ENCODE measurements at regions not wholly inside any gene's neighbourhood (a gene's known extent, or its start where the extent isn't known, plus 50 kb on each side); places are given as distances from the start of the nearest gene placed in this dataset.

DNA sequence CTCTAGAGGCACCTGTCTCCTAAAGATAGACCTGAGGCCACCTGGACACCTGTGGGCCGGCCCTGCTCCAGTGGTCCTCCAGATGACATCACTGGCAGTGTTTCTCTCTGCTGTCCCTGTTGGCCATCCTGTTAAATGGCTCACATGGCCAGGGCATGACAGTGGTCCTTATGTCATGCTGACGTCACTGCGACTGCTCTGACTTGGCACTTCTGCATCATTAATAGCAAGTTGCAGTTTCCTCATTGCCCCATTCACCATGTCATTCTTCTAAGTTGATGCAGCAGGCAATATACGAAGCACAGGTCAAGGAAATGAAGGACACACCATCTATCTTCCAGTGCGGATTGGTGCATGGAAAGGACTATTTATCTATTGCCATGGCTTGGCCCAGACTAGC lies 1468.5 kb upstream of the TMEM132C start:
- BruUV-seq (replicated peaks): no TSS peak
- Histone ChIP-seq H3K9ac (ENCODE audit: control insufficient read depth, insufficient read depth, low read length) (no peak overlapping the region), H3K36me3 (ENCODE audit: control insufficient read depth in 2 of 2, insufficient read depth in 2 of 2, low read length in 1 of 2) (no peaks in the 10 kb centered on the region), H4K20me1 (ENCODE audit: control insufficient read depth, insufficient read depth) (no peaks in the 10 kb centered on the region), H3K4me3 (no peak overlapping the region), H3K27me3 (replicated peaks in 1 of 2; ENCODE audit: control insufficient read depth in 2 of 2, insufficient read depth in 2 of 2, low read length in 1 of 2) (no peaks in the 10 kb centered on the region), H2AFZ (ENCODE audit: control insufficient read depth, low read depth, low read length) (no peak overlapping the region), H3K9me3 (replicated peaks; ENCODE audit: control insufficient read depth, insufficient read depth, low read length) (no peaks in the 10 kb centered on the region), H3K27ac (ENCODE audit: control insufficient read depth, insufficient read depth) (no peak overlapping the region), H3K4me2 (ENCODE audit: control insufficient read depth, insufficient read depth) (no peak overlapping the region), H3K4me1 (ENCODE audit: control insufficient read depth, insufficient read depth, low read length) (no peaks in the 10 kb centered on the region), H3K79me2 (ENCODE audit: control insufficient read depth, insufficient read depth, low read length) (no peaks in the 10 kb centered on the region)
- ChIA-PET SMC1A (ENCODE audit: uncharacterized antibody, unreplicated experiment) (no interaction called here), CTCF (no interaction called here), POLR2A (no interaction called here), RAD21 (ENCODE audit: unreplicated experiment) (no interaction called here)
- no peak for FAIRE-seq
- 43% methylated on average over 5 of the region's 5 CpGs for WGBS (ENCODE audit: insufficient coverage, insufficient replicate concordance, low lambda C conversion rate, missing lambda C conversion rate)
- in situ Hi-C loops (cut with MboI): no loop called here
- intact Hi-C loops (cut with micrococcal nuclease; ENCODE audit: unreplicated experiment): no loop called here
- no peak for DNase-seq (ENCODE audit: low read depth, low spot score)
- no peak for ATAC-seq
- no peak for TF ChIP-seq SREBF1 (IDR thresholded peaks at IDR 0.05; ENCODE audit: low read length)
- TF ChIP-seq, protein P1, sequence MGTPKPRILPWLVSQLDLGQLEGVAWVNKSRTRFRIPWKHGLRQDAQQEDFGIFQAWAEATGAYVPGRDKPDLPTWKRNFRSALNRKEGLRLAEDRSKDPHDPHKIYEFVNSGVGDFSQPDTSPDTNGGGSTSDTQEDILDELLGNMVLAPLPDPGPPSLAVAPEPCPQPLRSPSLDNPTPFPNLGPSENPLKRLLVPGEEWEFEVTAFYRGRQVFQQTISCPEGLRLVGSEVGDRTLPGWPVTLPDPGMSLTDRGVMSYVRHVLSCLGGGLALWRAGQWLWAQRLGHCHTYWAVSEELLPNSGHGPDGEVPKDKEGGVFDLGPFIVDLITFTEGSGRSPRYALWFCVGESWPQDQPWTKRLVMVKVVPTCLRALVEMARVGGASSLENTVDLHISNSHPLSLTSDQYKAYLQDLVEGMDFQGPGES (IDR thresholded peaks at IDR 0.05): no peak
- TF ChIP-seq, protein P2, sequence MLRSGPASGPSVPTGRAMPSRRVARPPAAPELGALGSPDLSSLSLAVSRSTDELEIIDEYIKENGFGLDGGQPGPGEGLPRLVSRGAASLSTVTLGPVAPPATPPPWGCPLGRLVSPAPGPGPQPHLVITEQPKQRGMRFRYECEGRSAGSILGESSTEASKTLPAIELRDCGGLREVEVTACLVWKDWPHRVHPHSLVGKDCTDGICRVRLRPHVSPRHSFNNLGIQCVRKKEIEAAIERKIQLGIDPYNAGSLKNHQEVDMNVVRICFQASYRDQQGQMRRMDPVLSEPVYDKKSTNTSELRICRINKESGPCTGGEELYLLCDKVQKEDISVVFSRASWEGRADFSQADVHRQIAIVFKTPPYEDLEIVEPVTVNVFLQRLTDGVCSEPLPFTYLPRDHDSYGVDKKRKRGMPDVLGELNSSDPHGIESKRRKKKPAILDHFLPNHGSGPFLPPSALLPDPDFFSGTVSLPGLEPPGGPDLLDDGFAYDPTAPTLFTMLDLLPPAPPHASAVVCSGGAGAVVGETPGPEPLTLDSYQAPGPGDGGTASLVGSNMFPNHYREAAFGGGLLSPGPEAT (IDR thresholded peaks at IDR 0.05; ENCODE audit: low read depth): no peak
- no peak for TF ChIP-seq KLF5 (IDR thresholded peaks at IDR 0.05; ENCODE audit: partially characterized antibody)
- no peak for TF ChIP-seq SUPT20H (IDR thresholded peaks at IDR 0.05; ENCODE audit: borderline replicate concordance, control insufficient read depth, low read depth, low read length)
- TF ChIP-seq PAX5 (IDR thresholded peaks at IDR 0.05; ENCODE audit: borderline replicate concordance, low read depth, low read length): no peak
- TF ChIP-seq BRCA1 (IDR thresholded peaks at IDR 0.05; ENCODE audit: low read depth, low read length): no peak
- no peak for TF ChIP-seq HDAC6 (IDR thresholded peaks at IDR 0.05; ENCODE audit: unreplicated experiment)
- TF ChIP-seq, protein P3, sequence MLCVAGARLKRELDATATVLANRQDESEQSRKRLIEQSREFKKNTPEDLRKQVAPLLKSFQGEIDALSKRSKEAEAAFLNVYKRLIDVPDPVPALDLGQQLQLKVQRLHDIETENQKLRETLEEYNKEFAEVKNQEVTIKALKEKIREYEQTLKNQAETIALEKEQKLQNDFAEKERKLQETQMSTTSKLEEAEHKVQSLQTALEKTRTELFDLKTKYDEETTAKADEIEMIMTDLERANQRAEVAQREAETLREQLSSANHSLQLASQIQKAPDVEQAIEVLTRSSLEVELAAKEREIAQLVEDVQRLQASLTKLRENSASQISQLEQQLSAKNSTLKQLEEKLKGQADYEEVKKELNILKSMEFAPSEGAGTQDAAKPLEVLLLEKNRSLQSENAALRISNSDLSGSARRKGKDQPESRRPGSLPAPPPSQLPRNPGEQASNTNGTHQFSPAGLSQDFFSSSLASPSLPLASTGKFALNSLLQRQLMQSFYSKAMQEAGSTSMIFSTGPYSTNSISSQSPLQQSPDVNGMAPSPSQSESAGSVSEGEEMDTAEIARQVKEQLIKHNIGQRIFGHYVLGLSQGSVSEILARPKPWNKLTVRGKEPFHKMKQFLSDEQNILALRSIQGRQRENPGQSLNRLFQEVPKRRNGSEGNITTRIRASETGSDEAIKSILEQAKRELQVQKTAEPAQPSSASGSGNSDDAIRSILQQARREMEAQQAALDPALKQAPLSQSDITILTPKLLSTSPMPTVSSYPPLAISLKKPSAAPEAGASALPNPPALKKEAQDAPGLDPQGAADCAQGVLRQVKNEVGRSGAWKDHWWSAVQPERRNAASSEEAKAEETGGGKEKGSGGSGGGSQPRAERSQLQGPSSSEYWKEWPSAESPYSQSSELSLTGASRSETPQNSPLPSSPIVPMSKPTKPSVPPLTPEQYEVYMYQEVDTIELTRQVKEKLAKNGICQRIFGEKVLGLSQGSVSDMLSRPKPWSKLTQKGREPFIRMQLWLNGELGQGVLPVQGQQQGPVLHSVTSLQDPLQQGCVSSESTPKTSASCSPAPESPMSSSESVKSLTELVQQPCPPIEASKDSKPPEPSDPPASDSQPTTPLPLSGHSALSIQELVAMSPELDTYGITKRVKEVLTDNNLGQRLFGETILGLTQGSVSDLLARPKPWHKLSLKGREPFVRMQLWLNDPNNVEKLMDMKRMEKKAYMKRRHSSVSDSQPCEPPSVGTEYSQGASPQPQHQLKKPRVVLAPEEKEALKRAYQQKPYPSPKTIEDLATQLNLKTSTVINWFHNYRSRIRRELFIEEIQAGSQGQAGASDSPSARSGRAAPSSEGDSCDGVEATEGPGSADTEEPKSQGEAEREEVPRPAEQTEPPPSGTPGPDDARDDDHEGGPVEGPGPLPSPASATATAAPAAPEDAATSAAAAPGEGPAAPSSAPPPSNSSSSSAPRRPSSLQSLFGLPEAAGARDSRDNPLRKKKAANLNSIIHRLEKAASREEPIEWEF (IDR thresholded peaks at IDR 0.05; ENCODE audit: insufficient replicate concordance, low read depth, low read length): no peak
- TF ChIP-seq BACH1 (IDR thresholded peaks at IDR 0.05; ENCODE audit: borderline replicate concordance): no peak
- TF ChIP-seq, protein P4, sequence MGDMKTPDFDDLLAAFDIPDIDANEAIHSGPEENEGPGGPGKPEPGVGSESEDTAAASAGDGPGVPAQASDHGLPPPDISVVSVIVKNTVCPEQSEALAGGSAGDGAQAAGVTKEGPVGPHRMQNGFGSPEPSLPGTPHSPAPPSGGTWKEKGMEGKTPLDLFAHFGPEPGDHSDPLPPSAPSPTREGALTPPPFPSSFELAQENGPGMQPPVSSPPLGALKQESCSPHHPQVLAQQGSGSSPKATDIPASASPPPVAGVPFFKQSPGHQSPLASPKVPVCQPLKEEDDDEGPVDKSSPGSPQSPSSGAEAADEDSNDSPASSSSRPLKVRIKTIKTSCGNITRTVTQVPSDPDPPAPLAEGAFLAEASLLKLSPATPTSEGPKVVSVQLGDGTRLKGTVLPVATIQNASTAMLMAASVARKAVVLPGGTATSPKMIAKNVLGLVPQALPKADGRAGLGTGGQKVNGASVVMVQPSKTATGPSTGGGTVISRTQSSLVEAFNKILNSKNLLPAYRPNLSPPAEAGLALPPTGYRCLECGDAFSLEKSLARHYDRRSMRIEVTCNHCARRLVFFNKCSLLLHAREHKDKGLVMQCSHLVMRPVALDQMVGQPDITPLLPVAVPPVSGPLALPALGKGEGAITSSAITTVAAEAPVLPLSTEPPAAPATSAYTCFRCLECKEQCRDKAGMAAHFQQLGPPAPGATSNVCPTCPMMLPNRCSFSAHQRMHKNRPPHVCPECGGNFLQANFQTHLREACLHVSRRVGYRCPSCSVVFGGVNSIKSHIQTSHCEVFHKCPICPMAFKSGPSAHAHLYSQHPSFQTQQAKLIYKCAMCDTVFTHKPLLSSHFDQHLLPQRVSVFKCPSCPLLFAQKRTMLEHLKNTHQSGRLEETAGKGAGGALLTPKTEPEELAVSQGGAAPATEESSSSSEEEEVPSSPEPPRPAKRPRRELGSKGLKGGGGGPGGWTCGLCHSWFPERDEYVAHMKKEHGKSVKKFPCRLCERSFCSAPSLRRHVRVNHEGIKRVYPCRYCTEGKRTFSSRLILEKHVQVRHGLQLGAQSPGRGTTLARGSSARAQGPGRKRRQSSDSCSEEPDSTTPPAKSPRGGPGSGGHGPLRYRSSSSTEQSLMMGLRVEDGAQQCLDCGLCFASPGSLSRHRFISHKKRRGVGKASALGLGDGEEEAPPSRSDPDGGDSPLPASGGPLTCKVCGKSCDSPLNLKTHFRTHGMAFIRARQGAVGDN (IDR thresholded peaks at IDR 0.05): no peak
- no peak for TF ChIP-seq CBX5 (IDR thresholded peaks at IDR 0.05; ENCODE audit: low read depth)
- no peak for TF ChIP-seq EP300 (IDR thresholded peaks at IDR 0.05; ENCODE audit: borderline replicate concordance in 1 of 2, control insufficient read depth in 1 of 2, low read depth in 2 of 2, low read length in 2 of 2)
